Astrocyte (in vitro differentiated cells and primary cell): ENCODE measurements at regions not wholly inside any gene's neighbourhood (a gene's known extent, or its start where the extent isn't known, plus 50 kb on each side); places are given as distances from the start of the nearest gene placed in this dataset.

Source experiments
- CTCF ChIP-seq: IDR thresholded peaks from 2 replicates; pipeline ENCODE4 v1.5.1; 2011; ENCODE audit warnings: low read depth, mild to moderate bottlenecking, inconsistent platforms, low read length, moderate library complexity; ENCODE audit not compliant: insufficient read depth
- EZH2 ChIP-seq: IDR thresholded peaks from 2 replicates; pipeline ENCODE4 v1.6.1; 2012; ENCODE audit warnings: mild to moderate bottlenecking, low read length, inconsistent platforms; ENCODE audit not compliant: insufficient read depth

GRCh38 chr10:113369365-113369694, 183.5 kb upstream of the HABP2 start:
- TF ChIP-seq CTCF (no peak), EZH2 (no peak)
